EL (cell line): ENCODE measurements at regions not wholly inside any gene's neighbourhood (a gene's known extent, or its start where the extent isn't known, plus 50 kb on each side); places are given as distances from the start of the nearest gene placed in this dataset.
"Not testable (repeated sequence)": the region's sequence is repeated elsewhere in the genome, so short reads cannot be mapped to it uniquely, and the experiment has no call there.

Source experiments
- DNase-seq: peaks from one replicate; pipeline ENCODE4 v3.0.0-alpha.2; 2016

DNA sequence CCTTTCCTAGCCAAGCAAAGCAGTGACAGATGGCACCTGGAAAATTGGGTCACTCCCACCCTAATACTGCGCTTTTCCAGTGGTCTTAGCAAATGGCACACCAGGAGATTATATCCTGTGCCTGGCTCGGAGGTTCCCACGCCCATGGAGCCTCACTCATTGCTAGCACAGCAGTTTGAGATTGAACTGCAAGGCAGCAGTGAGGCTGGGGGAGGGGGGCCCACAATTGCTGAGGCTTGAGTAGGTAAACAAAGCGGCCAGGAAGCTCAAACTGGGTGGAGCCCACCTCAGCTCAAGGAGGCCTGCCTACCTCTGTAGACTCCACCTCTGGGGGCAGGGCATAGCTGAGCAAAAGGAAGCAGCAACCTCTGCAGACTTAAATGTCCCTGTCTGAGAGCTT, 635.0 kb downstream of the C12orf50 start:
- not testable (repeated sequence) for DNase-seq

DNA sequence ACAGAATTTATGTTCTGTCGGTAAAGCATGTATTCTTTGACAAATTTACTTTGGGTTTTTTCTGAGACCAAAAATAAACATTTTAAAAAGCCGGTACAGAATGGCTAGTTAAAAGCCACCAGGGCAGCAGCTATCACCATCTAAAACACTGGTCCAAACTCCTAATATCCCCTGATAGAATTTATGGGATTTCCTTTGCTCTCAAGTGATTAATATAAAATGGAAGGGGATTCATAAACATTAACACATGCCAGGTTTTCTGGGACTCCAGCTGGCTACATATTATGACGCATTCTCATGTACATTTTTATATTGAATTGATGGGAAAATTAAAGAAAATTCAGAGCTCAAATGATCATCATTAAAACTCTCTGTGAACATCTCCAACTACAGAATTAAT, 640.8 kb downstream of the C12orf50 start:
- DNase-seq, result no peak

DNA sequence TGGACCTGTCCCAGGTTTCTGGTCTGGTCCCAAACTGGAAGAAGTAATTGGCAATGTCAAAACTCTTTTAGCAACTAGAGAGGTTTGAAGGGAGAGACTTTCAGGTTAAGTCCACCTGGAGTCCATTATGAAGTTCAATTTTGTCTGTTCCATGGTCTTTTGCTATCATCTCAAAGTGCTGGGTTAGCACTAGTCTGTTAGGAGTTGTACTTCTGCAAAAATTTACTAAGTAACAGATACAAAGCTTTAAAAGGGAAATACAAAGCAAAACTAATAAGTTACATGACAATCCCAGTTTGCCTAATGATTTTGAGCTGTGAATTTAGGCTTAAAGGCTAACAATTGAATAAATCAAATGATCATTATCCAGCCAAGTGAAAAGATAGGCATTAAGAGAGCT, 643.9 kb downstream of the C12orf50 start:
- DNase-seq, result no peak

DNA sequence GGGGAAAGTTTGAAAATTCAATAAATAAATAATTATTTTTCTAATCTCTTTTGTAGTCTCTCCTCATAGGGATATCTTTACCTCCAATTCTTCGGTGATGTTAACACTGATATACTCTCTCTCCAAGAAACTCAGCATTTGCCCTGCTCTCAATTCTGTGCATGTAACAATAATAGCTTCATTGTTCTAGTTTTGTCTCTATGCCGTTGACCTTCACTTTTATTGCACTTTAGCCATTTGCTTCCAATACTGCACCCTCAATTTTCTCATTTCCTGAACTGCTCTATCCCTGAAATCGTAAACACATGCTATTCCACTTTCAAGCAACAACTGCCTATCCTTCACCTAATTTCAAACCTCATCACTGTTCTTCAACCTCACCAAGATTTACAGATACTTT, 645.0 kb downstream of the C12orf50 start:
- DNase-seq, result no peak

DNA sequence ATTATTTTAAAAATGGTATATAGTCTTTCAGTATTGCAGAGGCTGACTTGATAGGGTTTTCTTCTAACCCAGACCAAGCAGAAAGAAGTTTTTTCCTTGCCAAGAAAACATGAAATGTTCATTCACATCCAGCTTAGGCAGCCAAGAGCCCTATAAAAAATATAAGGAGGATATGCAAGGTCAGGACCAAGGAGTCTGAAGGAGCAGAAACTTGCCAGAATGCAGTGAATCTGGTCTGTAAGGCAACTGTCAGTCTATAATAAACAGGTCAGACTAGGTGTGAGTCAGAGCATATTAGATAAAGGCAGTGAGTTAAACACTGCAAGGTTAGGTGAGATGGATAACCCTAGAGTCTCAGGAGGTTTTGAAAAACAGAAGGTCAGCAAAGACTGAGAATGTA, 645.5 kb downstream of the C12orf50 start:
- no peak for DNase-seq

DNA sequence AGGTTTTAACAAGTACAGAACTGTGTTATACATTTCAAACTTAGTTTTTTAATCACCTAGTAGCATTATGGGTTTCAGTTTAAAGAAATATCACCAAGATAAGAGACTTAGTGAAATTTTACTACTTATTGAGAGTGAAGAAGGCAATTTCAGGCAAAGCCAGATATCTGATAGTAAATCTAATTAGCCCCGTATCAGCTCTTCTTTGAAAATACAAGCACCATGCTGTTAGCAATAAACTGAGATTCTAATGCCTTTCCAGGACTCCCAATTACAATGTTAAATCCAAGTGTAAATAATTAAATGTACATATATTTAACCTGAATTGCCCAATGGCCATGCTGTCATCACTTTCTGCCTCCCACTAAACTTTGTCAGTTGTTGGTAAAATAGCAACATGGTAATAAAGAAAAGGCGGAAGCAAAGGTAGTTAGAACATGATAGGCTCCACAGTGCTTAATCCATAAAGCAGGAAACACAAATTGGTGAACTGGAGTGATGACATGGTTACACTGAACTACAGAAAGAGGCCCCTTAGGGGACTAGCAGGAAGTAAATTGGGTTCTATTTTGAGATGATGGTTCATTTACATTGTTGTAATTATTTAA, 646.1 kb downstream of the C12orf50 start:
- DNase-seq, result no peak

DNA sequence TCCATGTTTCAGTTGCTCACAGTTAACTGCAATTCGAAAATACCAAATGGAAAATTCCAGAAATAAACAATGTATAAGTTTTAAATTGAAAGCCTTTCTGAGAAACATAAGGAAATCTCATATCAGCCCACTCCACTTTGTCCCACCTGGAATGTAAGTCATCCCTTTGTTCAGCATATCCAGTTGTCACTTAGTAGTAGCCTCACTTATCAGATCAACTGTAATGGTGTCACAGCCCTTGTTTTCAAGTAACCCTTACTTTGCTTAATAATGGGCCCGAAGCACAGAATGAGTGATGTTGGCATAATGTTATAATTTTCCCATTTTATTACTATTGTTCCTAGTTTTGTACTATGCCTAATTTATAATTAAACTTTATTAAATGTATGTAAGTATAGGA, 646.8 kb downstream of the C12orf50 start:
- no peak for DNase-seq

DNA sequence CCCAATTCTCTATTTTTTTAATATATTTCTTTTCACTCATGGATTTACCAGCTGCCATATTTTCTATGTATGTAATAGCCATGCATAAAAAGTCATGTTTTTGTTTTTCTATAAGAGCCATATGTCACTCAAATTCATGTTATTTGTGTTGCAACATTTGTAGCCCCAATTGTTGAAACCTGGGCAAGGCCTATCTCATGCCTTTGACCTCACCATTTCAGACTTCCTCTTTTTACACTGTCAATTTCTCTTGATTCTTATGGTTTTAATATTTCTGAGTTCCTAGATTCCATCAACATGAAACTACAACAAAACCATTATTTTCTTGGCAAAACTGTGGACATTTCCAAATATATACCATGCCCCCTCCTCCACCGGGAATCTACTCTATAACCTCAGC, 647.5 kb downstream of the C12orf50 start:
- DNase-seq, result no peak

DNA sequence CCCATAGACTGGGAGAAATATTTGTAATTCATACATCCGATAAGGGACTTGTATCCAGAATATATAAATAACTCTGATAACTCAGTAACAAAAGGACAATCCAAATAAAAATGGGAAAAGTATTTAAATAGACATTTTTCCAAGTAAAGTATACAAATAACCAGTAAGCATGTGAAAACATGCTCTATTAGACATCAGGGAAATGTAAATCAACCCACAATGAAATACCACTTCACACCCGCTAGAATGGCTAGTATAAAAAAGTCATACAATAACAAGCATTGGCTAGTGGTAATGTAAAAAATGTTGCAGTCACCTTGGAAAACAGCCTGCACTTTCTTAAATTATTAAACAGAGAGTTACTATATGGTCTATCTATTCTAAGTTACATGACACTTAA, 650.7 kb downstream of the C12orf50 start:
- DNase-seq, result no peak

DNA sequence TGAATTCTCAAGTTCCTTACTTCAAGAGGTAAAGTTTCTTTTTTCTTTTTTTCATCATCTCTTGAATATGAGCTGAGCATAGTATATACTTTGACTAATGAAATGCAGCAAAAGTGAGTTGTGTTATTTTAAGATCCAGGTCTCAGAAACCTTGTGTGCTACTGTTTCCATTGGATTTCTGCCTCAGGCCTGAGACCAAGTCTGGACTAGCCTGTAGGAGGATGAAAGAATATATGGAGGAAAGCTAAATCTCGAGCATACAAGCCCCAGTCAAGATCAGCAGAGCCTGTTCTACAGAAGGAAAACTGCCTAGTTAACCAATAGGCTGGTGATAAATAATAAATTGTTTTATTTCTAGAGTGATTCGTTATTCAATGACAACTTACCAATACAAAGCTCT, 652.5 kb downstream of the C12orf50 start:
- DNase-seq, result no peak

DNA sequence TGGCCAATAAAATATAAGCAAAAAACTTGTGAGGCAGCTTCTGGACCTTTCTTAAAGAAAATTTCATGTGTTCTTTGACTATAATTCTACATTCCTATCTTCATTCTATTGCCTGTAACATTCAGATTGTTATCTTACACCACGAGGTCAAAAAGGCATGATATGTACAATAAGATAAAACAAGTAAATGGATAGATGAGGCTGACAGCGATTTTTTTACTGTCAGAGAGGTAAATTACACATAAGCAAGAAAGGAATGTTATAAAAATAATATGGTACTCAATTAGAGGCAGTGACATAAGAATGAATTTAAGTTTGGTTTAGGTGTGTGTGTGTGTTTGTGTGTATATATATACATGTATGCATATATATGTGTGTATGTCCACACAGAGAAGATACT, 660.0 kb downstream of the C12orf50 start:
- no peak for DNase-seq

DNA sequence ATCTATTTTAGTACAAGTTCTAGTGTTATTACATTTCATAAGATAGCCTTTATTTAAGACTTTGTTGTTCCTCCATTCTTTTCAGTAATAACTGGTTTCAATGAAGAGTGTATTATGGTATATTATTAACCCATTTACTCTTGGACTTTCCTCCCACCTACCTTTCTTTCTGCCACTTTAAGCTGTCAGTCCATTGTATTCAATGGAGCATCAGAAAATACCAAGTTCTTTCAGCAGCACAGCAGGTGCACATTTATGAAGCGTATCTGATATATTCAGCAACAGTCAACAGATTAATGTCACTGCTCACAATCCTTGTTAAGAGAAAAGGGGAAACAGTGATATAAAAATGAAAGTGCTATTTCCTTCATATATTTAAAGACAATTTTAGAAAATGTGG, 660.9 kb downstream of the C12orf50 start:
- DNase-seq, result no peak

DNA sequence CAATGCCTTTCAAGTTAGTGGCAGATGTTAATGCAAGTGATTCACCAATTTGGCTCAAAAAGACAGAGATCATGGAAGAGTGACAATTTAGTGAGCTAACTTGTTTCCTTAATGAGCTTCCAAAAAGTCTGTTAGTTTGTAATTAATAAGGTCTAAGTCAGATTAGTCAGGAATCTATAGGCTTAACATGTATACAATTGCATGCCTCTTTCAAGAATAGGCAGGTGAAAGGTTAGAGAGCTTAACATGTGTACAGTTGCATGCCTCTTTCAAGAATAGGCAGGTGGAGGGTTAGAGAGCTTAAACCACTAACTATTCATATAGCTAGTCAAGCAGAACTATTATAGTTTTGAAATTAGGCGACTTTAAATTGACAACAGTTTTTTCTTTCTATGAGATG, 663.8 kb downstream of the C12orf50 start:
- DNase-seq, result no peak

DNA sequence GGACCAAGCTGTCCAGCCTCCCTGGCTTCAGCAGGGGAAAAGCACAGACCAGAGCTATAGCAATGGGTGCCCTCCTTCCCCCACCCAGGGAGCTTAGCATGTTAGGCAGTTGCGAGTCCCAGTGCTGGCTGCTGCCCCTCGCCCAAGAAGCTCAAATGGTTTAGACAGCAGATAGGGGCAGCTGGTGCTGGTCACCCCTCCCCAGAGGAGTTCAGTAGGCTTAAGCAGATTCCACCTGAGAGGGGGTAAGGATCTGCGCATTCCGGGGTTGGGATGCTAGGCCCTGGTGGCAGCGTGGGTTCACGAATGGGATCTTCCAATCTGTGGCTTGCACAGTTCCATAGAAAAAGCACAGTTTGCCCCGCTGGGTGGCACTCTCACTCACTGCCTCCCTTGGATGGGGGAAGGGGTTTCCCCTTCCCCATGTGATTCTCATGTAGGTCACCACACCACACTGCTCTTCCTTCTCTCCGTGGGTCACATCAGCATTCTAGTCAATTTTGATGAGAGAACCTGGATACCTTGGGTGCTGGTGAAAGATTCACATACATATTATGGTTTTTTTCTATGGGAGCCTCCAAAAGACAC, 665.6 kb downstream of the C12orf50 start:
- DNase-seq, result no peak

DNA sequence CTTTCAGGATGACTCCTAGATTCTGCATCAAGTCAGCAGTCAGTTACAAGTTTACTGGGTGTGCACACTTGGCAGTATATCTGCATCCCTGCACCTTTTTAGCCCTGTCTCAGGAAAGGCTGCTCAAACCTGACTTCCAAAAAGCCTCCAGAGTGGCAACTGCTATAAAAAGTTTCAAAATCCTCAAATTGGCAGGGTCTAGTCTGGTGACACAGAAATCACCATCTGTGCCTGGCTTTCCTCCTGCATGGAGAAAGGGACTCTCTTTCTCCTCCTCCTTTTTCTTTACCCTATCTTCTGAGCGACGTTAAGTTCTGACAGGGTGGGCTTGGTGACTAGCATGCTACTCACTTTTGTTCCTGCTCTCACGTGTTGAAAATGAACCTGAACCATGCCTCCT, 679.5 kb downstream of the C12orf50 start:
- no peak for DNase-seq

DNA sequence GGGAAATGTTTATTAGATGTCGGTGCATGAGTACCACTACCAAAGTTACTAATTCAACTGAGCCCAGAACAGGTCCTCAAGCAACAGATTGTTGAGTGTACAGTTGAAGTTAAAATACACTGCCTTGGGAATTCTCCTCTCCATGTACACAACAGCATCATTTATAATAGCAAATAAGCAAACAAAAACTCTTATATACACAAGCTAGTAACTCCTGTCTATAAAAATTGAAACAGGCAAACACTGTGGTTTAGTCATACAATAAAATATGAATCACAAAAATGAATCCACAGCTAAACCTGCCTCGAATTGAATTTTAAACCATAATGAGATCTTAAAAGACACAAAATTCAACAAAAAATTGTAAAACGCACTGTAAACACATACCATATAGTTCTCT, 681.1 kb downstream of the C12orf50 start:
- no peak for DNase-seq

DNA sequence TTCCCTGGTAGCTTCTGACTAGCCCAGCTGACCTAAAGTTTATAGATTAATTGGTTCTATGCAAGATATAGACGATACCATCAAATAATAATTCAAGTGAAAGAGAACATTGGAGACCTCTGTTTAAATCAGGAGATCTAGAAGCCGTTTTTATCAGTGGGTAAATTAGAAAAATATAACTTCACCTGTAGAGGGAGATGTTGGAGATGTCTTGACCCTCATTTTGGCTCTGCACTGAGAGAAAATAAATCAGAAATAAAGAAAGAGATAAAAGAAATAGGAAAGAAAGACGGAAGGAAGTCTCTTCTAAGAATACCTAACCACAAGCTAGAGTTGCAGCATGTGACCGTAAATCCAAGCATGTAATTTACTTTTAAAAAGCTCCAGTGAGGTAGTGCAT, 684.5 kb downstream of the C12orf50 start:
- no peak for DNase-seq

DNA sequence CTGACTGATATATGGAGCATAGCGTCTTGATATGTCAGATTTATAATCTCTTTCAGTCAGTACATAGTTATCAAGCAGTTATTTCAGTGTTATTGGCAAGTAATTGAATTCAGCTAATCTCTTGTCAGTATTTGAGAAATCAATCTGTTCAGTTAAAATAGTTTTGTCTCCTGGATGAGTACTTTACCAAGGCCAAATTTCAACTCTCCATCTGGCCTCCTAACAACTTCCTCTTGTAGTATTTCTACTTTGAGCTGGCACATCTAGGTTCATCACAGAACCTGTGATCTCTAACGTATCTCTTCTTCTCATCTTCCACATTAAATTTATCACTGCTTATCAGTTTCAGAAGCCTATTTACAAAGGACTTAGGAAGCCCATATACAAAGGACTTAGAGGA, 690.5 kb downstream of the C12orf50 start:
- DNase-seq, result no peak

DNA sequence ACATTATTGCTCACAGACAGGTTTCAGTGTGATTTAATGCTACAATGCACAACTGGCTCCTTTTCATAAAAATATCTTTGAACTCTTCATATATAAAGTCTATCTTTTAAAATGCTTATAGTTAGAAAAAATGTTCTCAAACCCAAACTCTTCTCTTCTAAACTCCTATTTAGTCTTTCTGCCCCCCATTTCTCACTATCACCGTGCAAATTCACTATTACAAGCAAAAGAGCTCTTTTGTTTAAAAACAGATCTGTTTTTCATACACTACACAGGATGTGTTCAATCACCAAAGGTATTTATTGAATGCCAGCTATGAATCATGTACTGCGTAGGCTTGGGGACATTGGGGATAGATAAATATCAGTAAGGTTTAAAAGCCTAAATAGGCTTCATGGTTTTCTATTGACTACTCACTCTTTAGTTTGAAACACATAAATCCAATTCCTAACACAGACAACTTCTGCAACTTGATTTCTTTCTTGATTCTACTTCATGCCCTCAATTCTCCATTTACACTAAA, 692.3 kb downstream of the C12orf50 start:
- no peak for DNase-seq

DNA sequence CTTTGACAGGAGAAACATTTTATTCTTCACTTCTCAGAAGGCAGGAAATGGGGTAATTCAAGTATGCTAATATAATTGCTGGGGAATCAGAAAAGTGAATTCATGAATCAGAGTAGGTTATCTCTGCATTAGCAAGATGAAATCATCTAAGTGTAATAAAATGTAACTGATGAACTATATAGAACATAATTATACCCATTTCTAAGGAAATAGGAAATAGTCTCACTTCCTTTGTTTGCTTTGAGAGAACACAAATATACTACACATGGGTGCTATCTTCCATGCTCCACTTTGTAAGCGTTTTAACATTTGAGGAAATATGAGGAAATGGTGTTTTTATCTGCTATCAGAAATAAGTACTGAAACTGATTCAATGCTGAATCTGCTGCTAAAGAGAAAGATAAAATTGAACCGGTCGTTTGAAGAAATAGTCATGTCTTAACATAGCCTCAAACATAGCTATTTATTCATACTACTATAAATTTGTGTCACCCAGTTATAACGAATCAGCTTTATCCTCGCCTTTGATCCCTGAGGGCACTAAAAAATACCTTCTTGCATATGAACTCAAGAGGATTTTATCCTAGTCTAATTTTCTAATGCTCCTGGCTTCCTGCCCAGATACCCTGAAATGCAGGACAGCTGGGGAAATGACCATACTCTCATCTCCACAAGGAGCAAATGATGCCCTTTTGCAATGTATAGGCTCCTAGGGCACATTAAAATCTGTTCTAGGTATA, 696.0 kb downstream of the C12orf50 start:
- DNase-seq, result no peak

DNA sequence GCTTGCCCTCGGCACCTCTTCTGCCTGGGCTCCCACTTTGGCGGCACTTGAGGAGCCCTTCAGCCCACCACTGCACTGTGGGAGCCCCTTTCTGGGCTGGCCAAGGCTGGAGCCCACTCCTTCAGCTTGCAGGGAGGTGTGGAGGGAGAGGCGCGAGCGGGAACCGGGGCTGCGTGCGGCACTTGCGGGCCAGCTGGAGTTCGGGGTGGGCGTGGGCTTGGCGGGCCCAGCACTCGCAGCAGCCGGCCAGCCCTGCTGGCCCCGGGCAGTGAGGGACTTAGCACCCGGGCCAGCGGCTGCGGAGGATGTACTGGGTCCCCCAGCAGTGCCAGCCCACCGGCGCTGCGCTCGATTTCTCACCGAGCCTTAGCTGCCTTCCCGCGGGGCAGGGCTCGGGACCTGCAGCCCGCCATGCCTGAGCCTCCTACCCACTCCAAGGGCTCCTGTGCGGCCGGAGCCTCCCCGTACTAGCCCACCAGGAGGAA, 699.1 kb downstream of the C12orf50 start:
- DNase-seq, result not testable (repeated sequence)

DNA sequence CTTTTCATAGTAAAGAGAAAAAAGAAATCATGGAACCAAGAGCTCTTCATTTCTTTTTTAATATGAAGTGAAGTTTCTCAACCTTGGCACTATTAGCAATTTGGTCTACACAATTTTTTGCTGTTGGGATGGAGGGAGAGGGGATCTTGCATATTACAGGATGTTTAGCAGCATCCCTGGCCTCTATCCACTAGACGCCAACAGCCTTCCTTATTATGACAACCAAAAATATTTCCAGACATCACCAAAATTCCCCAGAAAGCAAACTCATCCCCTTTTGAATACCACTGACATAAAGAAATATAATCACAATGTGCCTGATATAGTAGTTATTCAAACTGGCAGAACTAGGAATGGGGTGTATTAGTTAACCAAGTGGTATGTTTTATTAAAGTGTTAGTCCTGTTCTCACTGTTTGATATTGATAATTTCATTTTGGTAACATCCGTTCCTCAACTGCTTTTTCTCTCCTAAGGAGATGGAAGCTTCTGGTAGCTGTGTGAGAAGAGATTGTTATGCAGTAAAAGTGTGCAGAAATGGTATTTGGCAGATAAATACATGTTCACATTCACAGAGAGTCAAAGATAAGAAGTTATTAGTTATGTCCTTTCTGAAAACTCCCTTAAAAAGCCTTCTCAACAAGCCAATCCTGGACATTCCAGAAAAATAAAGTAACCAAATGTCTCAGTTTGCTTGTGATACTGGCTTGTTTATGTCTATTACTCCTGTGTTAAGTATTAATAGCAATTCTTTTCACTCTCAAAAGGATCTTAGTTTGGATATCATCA, 699.9 kb downstream of the C12orf50 start:
- DNase-seq, result no peak

DNA sequence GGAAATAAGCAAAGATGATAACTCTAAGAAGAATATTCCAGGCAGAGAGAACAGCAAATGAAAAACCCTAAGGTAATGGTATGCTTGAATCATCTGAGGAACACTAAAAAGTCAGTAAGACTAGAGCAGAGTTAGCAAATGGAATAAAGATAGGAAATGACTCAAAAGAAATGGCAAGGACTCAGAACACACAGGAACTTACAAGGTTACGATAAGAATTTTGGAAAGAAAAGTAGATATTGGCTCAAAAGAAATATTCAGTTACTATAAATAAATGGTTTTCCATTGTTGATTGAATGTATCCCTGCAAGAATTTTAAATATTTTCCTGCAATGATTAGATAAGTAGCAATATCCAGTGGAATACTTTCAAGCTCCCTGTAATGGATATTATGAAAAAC, 705.8 kb downstream of the C12orf50 start:
- no peak for DNase-seq
